Inflammatory macrophage treated with lipopolysaccharide for 1 hour (primary cell): ENCODE measurements at regions not wholly inside any gene's neighbourhood (a gene's known extent, or its start where the extent isn't known, plus 50 kb on each side); places are given as distances from the start of the nearest gene placed in this dataset.
"Not testable (repeated sequence)": the region's sequence is repeated elsewhere in the genome, so short reads cannot be mapped to it uniquely, and the experiment has no call there.

ENCODE experiments used
- DNase-seq, 2 donors: peaks; one replicate each; pipeline ENCODE4 v3.0.0-alpha.2; 2020 to 2022

- DNase-seq = no peak
These were observed 76.5 kb downstream of the ARL5B start for GRCh38 chr10:18735711-18736110.

- DNase-seq = no peak
These were observed 78.0 kb downstream of the ARL5B start for GRCh38 chr10:18737236-18737635.

- no peak for DNase-seq
These were observed 78.6 kb downstream of the ARL5B start for GRCh38 chr10:18737841-18738240.

- no peak for DNase-seq
These were observed 79.6 kb downstream of the ARL5B start for GRCh38 chr10:18738835-18739234.

DNA sequence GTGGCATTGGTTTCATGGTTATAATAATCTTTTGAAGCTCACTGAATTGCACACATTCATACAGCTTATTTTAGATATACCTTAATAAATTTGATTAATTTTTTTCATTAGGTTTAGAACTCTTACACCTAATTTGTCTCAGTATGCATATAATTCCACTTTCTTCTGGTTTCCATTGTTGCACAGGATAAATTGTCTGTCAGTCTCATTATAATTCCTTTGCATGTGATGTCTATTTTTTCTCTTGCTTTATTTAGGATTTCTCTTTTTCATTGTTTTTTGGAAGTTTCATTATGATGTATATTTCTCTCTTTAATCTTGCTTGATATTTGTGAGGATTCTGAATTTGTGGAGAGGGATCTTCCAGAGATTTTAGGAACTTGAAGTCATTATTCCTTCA is 84.7 kb downstream of the ARL5B start:
- no peak for DNase-seq

GRCh38 chr10:18753312-18753895 is 94.2 kb downstream of the ARL5B start:
- DNase-seq = no peak

DNA sequence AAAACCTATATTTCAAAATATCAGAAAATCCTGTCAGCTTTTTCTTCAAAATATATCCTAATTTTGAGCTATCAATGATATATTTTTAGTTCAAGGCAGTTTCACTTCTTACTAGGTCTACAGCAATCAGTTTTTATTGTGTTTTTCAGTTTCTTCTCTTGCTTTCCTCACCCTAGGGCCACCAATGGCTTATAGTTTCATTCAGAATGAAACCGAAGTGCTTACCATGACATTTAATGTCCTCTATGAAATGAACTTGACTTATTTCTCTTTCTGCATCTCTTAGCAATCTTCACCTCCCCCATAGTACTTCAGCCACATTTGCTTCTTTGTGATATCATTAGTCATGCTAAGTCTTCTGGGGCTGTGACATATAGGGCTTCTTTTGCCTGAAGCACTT is 100.3 kb downstream of the ARL5B start:
- no peak for DNase-seq

- DNase-seq = no peak
These were observed 101.6 kb downstream of the ARL5B start for GRCh38 chr10:18760836-18761235.

DNA sequence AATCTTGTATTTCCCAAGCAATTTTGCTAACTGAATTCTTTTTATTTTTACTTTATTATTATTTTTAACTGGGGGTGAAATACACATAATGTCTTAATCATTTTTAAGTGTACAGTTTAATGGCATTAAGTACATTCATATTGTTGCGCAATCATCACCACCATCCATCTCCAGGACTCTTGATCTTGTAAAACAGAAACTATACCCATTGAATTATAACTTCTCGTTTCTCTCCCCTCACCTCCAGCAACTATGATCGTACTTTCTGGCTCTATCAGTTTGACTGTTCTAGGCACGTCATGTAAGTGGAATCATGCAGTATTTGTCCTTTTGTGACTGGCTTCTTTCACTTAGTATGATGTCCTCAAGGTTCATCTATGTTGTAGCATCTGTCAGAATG is 108.8 kb downstream of the ARL5B start:
- DNase-seq = no peak

DNA sequence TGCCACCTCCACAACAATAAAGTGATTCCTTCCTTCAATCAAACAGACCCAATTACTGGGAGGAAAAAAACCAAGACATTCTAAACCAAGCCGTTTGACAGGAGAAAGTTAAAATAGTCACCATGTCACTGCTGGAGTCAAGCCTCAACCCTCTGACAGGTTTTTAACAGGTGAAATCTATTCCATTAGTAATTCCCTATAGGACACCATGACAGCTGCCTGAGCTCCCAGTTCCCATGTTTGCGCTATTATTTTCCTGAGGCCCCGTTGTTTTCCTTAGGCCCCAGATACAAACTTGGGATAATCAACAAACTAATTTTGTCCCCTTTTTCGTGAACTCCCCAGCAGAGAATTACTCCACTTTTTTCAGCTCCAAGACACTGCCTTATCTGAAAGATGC is 113.9 kb downstream of the ARL5B start:
- DNase-seq = no peak

GRCh38 chr10:18777258-18777657 is 118.0 kb downstream of the ARL5B start:
- no peak for DNase-seq

DNA sequence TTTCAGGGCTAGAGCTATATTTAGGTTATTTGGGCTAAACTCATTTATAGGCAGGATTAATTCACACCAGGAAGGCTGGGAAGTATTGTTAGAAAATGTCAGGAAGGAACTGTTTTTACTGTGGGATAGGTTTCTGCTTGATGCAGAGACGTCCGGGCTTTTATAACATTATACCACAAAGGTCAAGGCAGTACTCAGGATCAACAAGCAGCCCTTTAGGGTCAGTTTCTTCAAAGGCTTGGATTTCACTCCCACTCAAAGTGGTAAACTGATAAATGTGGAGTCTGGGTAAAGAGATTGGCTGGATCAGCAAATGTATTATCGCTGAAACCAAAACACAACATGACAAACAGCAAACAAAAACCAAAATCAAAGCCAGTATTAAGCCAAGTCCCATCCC is 127.2 kb downstream of the ARL5B start:
- DNase-seq = no peak

GRCh38 chr10:18793951-18794350 is 134.7 kb downstream of the ARL5B start:
- DNase-seq = no peak

DNA sequence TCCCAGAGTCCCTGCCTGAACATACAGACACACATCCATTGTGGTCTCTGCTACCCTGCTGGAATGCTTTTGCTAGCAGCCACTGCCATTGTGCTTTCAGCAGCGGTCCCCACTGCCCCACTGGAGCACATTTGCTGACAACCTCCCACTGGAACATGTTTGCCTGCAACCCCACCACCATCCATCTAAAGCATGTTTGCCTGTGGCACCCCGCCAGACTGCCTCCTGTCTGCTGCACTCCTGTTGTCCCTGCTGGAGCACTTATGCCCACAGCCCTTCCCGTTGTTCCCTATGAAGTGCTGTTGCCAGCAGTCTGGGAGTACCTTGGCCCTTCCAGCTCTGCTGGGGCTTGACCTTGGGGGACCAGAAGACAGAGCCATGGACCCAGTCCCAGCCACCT is 136.3 kb downstream of the ARL5B start:
- DNase-seq = no peak

- DNase-seq = no peak
These were observed 138.1 kb downstream of the ARL5B start for GRCh38 chr10:18797286-18797685.

DNA sequence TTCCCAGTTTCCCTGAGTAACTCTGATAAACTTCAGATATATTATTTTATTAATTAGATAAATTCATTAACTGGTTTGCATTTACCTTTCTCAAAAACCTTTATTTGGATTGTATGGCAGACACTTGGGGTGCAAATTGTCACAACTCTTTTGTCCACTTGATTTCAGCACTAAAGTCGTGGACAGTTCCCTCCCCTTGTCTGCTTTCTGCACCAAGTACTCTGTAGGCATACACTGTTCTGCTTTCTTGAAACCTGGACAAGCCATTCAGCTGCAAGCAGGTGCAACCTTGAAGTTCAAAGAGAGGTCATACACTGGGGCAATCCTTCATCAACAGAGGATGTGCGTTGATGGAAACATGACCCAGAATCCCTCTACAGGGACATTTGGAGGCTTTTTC is 162.9 kb downstream of the ARL5B start:
- peak in 1 of 2 donors; percentile 1 for DNase-seq

- DNase-seq = no peak
These were observed 170.0 kb downstream of the ARL5B start for GRCh38 chr10:18829259-18829658.

GRCh38 chr10:18830277-18830676 is 171.0 kb downstream of the ARL5B start:
- DNase-seq = no peak

- not testable (repeated sequence) for DNase-seq
These were observed 192.0 kb upstream of the MALRD1 start for GRCh38 chr10:18856623-18857022.

DNA sequence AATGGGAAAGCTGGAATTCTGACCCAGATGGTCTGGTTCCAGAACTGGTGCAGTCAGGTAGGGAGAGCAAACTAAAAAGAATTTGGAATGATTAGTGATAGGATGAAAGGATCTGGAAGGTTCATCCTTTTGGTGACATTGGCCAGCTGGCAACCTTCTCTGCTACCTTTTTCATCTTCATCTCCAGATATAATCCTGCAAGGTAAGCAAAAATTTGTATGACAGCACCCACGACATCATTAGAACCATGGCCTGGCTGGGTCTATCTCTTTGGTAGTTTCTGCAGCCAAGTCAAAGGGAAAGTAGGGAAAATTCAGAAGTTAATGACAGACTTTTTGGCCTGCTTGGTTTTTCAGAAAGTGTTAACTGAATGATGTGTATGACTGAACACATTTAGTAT is 188.9 kb upstream of the MALRD1 start:
- DNase-seq = no peak

DNA sequence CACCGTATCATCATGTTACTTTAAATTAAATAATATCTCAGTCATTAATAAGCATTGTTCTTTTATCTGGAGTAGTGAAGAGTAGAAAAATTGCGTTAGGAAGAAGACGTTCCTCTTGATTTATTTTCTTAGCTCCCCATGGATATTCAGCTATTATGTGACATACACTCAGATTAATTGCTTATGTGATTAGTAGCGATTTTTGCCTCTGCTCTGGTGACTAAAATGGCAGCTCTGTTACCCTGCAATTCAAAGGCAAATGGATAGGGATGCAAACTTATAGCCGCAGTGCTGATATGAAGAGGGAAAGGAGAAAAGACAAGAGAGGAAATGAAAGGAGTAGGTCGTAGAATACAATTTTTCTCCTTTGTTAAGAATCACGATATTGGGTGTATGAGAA is 188.4 kb upstream of the MALRD1 start:
- DNase-seq = no peak

DNA sequence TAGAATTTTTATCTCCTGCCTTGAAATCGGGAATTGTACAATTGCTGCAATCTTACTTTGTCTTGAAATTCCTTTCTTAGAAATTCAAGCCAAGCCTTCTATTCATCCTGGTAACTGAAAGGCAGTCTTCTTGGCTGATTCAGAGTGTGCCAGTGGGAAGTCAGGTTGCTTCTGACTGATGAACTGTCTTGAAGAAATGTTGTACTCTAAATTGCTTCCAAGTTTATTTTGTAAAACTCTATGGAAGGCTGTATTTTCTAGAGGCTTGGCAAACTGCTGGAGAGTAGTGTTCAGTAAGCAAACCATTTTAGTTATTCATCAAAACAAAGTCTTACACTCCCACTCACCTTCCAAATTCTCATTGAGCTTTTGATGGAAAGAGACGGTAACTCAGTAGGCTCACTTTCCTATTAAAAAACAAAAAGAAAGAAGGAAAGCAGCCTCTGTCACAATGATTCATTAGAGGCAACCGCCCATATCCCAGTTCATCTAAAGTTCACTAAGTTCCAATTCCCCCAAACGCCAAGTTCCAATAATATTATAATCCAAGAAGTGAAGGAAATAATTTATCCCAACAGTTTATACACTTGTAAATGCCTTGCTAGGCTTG is 187.9 kb upstream of the MALRD1 start:
- DNase-seq = no peak

- DNase-seq = no peak
These were observed 187.2 kb upstream of the MALRD1 start for GRCh38 chr10:18861382-18861781.

GRCh38 chr10:18866852-18867251 is 181.7 kb upstream of the MALRD1 start:
- no peak for DNase-seq

- no peak for DNase-seq
These were observed 179.7 kb upstream of the MALRD1 start for GRCh38 chr10:18868919-18869318.
